GM19438 (cell line): ENCODE measurements at regions not wholly inside any gene's neighbourhood (a gene's known extent, or its start where the extent isn't known, plus 50 kb on each side); places are given as distances from the start of the nearest gene placed in this dataset.
"Not testable (repeated sequence)": the region's sequence is repeated elsewhere in the genome, so short reads cannot be mapped to it uniquely, and the experiment has no call there.

Experiments used
- ATAC-seq: cut with Tn5 transposase; IDR thresholded peaks from one replicate; pipeline ENCODE4 v1.9.1; 2021; ENCODE audit warnings: low read depth; ENCODE audit not compliant: unreplicated experiment

GRCh38 chr7:37598824-37599223 is 84.7 kb upstream of the GPR141 start:
- ATAC-seq, result no peak

GRCh38 chr7:37601321-37601720 is 82.2 kb upstream of the GPR141 start:
- ATAC-seq, result no peak

DNA sequence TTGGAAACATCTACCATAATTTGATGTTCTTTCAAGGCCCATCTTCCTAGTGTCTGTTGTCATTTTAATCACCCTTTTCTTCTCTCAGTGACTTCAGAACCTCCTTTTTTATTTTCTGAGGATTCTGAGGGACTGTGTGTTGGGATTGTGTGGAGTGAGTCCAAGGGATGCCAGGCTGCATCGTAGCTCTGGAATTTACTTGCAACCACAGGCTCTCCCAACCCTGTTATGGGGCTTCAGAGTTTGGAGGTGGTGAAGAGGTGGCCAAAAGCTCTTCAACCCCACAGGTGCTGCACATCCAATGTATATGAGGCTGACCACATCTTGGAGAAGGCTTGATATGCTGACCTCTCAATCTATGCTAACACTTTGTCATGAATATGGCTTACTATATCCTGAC is 79.5 kb upstream of the GPR141 start:
- no peak for ATAC-seq

DNA sequence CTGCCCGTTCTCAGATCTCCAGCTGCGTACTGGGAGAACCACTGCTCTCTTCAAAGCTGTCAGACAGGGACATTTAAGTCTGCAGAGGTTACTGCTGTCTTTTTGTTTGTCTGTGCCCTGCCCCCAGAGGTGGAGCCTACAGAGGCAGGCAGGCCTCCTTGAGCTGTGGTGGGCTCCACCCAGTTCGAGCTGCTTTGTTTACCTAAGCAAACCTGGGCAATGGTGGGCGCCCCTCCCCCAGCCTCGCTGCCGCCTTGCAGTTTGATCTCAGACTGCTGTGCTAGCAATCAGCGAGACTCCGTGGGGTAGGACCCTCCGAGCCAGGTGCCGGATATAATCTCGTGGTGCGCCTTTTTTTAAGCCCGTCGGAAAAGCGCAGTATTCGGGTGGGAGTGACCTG is 66.2 kb upstream of the GPR141 start:
- ATAC-seq, result not testable (repeated sequence)

DNA sequence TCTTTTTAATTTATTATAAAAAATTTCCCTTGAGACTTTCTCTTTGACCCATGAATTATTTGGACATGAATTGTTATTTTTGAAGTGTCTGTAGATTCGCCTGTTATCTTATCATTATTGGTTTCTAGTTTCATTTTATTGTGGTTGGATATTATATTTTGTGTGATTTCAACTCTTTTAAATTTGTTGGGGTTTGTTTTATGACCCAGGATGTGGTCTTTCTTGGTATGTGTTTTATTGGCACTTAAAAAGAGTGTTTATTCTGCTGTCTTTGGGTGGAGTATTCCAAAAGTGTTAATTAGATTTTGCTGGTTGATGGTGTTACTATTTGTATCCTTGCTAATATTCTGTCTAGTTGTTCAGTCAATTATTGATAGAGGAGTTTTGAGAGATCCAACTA is 50.5 kb upstream of the GPR141 start:
- ATAC-seq, result no peak
